ENCODE measurements at regions not wholly inside any gene's neighbourhood (a gene's known extent, or its start where the extent isn't known, plus 50 kb on each side); places are given as distances from the start of the nearest gene placed in this dataset.

DNA sequence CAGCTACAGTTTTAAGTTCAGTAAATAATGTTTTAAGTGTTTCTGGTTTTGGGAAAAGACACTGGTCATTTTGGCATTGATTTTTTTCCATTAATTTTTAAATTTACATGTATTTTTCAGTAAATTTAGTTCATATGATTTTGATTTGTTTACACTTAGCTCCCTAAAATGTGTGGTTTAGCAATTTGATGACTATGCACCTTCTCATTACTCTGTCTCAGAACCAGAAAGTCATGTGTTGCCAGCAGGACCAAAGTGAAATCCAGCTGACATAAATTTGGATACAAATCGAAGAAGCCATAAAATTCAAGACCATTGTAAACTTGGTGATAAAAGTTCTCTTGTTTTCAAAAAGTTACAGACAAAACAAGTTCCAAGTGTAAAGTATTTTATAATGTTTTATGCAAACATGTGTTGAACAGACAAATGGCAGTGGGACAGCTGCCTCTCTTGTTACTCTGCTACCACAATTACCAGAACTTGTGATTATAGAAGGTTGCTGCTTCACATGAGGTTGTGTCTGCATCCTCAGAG is 354.8 kb downstream of the NR2F1-AS1 start:
- TF ChIP-seq, protein P1, sequence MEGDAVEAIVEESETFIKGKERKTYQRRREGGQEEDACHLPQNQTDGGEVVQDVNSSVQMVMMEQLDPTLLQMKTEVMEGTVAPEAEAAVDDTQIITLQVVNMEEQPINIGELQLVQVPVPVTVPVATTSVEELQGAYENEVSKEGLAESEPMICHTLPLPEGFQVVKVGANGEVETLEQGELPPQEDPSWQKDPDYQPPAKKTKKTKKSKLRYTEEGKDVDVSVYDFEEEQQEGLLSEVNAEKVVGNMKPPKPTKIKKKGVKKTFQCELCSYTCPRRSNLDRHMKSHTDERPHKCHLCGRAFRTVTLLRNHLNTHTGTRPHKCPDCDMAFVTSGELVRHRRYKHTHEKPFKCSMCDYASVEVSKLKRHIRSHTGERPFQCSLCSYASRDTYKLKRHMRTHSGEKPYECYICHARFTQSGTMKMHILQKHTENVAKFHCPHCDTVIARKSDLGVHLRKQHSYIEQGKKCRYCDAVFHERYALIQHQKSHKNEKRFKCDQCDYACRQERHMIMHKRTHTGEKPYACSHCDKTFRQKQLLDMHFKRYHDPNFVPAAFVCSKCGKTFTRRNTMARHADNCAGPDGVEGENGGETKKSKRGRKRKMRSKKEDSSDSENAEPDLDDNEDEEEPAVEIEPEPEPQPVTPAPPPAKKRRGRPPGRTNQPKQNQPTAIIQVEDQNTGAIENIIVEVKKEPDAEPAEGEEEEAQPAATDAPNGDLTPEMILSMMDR (IDR thresholded peaks at IDR 0.05) = no peak
- TF ChIP-seq POLR2A (IDR thresholded peaks at IDR 0.05) = no peak
- no peak for TF ChIP-seq EP300 (IDR thresholded peaks at IDR 0.05)
